NCI-H2081 treated with DMSO at 0.1 percent for 48 hours (cell line): ENCODE measurements at regions not wholly inside any gene's neighbourhood (a gene's known extent, or its start where the extent isn't known, plus 50 kb on each side); places are given as distances from the start of the nearest gene placed in this dataset.
"Not testable (repeated sequence)": the region's sequence is repeated elsewhere in the genome, so short reads cannot be mapped to it uniquely, and the experiment has no call there.

Source experiments
- DNase-seq: peaks from one replicate; lab custom pipeline; 2025; lab: John Stamatoyannopoulos, UW

GRCh38 chr5:98365126-98365525, 408.3 kb upstream of the RGMB start:
- DNase-seq, result no peak

- DNase-seq, result no peak
Observed at GRCh38 chr5:98368141-98368540, 405.3 kb upstream of the RGMB start.

- DNase-seq, result no peak
Observed at GRCh38 chr5:98372351-98372750, 401.1 kb upstream of the RGMB start.

GRCh38 chr5:98391921-98392625, 381.4 kb upstream of the RGMB start:
- DNase-seq, result no peak

GRCh38 chr5:98393205-98393604, 380.3 kb upstream of the RGMB start:
- DNase-seq, result not testable (repeated sequence)

- DNase-seq, result no peak
Observed at GRCh38 chr5:98397081-98397480, 376.4 kb upstream of the RGMB start.

- no peak for DNase-seq
Observed at GRCh38 chr5:98398465-98398864, 375.0 kb upstream of the RGMB start.

GRCh38 chr5:98401656-98402055, 371.8 kb upstream of the RGMB start:
- no peak for DNase-seq

- no peak for DNase-seq
Observed at GRCh38 chr5:98402130-98402529, 371.3 kb upstream of the RGMB start.

- no peak for DNase-seq
Observed at GRCh38 chr5:98403131-98403530, 370.3 kb upstream of the RGMB start.

GRCh38 chr5:98414938-98415337, 358.5 kb upstream of the RGMB start:
- no peak for DNase-seq

- no peak for DNase-seq
Observed at GRCh38 chr5:98415663-98416062, 357.8 kb upstream of the RGMB start.

GRCh38 chr5:98416541-98416940, 356.9 kb upstream of the RGMB start:
- DNase-seq, result no peak

GRCh38 chr5:98419825-98420224, 353.6 kb upstream of the RGMB start:
- DNase-seq, result no peak

GRCh38 chr5:98424681-98425450, 348.6 kb upstream of the RGMB start:
- DNase-seq, result no peak

- no peak for DNase-seq
Observed at GRCh38 chr5:98425640-98426039, 347.8 kb upstream of the RGMB start.

GRCh38 chr5:98428806-98429205, 344.7 kb upstream of the RGMB start:
- DNase-seq, result no peak

GRCh38 chr5:98432378-98432777, 341.1 kb upstream of the RGMB start:
- DNase-seq, result no peak

- DNase-seq, result no peak
Observed at GRCh38 chr5:98433022-98433421, 340.4 kb upstream of the RGMB start.

GRCh38 chr5:98433673-98434072, 339.8 kb upstream of the RGMB start:
- DNase-seq, result no peak

GRCh38 chr5:98436667-98437066, 336.8 kb upstream of the RGMB start:
- no peak for DNase-seq

GRCh38 chr5:98442448-98442847, 331.0 kb upstream of the RGMB start:
- DNase-seq, result no peak

GRCh38 chr5:98443881-98444280, 329.6 kb upstream of the RGMB start:
- DNase-seq, result no peak

- DNase-seq, result no peak
Observed at GRCh38 chr5:98453296-98453695, 320.2 kb upstream of the RGMB start.
